ENCODE measurements at regions not wholly inside any gene's neighbourhood (a gene's known extent, or its start where the extent isn't known, plus 50 kb on each side); places are given as distances from the start of the nearest gene placed in this dataset.

DNA sequence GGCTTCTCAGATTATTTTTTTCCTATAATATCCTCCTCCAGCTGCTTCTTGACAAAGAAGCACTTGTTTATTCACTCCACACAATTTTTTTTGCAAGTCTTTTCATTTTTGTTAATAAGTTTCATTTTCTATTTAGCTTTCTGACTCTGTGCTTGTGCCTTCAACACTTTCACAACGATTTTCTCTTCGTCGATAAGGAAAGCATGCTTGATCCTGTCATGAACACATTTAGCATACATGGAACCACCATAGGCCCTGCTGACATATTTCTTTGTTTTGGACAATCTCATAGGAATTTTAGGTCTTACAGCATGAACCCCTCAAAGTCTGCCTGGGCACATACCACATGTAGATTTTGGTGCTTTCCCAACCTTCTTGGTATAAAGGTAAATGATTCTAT, 346.0 kb downstream of the KCNRG start:
- H3K27ac ChIP-seq (ENCODE audit: extremely low read depth, low read depth, low read length), result no peak overlapping the region
- ChIA-PET CTCF (interaction anchor here (1.0 to 1.1 kb wide), 2 partner anchors 50 to 87 kb away, joined by 3 read pairs; no protein-coding TSS in a partner anchor), POLR2A (no interaction called here)
- H3K36me3 ChIP-seq (ENCODE audit: control insufficient read depth in 2 of 2, insufficient read depth in 1 of 2, low read length in 2 of 2), result no peaks in the 10 kb centered on the region
- no peaks in the 10 kb centered on the region for H3K9me3 ChIP-seq (ENCODE audit: control insufficient read depth, insufficient read depth, low read depth, low read length)
- TF ChIP-seq, protein P1, sequence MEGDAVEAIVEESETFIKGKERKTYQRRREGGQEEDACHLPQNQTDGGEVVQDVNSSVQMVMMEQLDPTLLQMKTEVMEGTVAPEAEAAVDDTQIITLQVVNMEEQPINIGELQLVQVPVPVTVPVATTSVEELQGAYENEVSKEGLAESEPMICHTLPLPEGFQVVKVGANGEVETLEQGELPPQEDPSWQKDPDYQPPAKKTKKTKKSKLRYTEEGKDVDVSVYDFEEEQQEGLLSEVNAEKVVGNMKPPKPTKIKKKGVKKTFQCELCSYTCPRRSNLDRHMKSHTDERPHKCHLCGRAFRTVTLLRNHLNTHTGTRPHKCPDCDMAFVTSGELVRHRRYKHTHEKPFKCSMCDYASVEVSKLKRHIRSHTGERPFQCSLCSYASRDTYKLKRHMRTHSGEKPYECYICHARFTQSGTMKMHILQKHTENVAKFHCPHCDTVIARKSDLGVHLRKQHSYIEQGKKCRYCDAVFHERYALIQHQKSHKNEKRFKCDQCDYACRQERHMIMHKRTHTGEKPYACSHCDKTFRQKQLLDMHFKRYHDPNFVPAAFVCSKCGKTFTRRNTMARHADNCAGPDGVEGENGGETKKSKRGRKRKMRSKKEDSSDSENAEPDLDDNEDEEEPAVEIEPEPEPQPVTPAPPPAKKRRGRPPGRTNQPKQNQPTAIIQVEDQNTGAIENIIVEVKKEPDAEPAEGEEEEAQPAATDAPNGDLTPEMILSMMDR (tag by site-specific recombination; IDR thresholded peaks at IDR 0.05), result no peak
- TF ChIP-seq ZNF211 (tag by site-specific recombination; IDR thresholded peaks at IDR 0.05; ENCODE audit: low read depth), result no peak
- TF ChIP-seq GFI1B (tag by site-specific recombination; IDR thresholded peaks at IDR 0.05), result no peak
- TF ChIP-seq ZNF366 (tag by site-specific recombination; conservative IDR thresholded peaks at IDR 0.05), result no peak
- no peak for TF ChIP-seq PRDM1 (tag by site-specific recombination; IDR thresholded peaks at IDR 0.05)
- TF ChIP-seq ZNF433 (tag by site-specific recombination; IDR thresholded peaks at IDR 0.05; ENCODE audit: low read depth), result no peak
- peaks cover 10% of the 10 kb centered on the region for H3K4me1 ChIP-seq (ENCODE audit: control insufficient read depth, insufficient read depth, low read length)
- H3K4me3 ChIP-seq (ENCODE audit: low read depth, low read length), result no peak overlapping the region

DNA sequence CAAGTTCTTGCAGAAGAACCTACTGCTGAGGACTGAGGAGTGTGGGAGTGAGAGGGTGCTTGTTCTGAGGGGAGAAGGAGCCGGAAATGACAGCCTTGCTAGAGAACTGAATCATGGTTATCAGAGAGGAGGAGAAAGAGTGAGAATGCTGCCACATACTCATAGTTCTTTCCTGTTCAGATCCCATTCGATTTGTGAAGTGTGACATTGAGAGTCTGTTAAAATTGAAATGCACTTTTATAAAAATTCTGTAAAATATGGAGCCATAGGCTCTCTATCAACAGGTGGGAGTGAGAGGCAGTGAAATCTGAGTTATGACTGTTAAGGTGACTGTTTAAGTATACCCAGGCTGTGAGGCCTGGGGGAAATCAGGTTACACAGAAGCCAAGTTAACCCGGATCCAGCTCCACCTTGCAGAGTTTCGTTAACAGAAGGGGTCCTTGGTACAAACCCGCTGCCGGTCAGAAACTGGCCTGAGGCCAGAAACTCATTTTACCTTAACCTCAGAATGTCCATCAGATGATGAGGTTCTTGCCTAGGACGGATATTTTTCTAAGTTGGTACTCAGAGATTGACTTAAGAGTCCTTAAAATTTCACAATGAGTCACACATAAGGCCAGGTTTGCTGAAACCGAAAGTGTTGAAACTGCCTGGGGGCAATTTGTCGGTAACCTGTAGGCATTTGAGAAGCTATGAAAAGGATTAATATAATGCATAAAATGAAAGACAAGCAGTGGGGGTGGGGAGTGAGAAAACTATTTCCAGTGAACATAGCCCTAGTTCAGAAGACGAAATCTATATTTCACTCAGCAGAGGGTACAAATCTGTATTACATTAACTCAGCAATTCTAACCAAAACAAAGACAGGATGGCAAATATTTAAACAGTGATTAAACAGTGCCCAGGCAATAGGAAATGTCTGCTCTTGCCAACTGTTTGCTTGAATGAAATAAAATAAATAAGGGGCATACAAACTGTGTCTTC, 350.5 kb downstream of the KCNRG start:
- CTCF ChIA-PET, result interaction anchor here (0.7 kb wide), 1 partner anchor 212 kb away, joined by 3 read pairs; no protein-coding TSS in a partner anchor
- Histone ChIP-seq H3K4me3 (ENCODE audit: low read depth, low read length) (no peak overlapping the region; the same call in 1 of the 2 replicates), H3K27ac (ENCODE audit: extremely low read depth, low read depth, low read length) (no peak overlapping the region; the same call in 1 of the 2 replicates)
- TF ChIP-seq, protein P2, sequence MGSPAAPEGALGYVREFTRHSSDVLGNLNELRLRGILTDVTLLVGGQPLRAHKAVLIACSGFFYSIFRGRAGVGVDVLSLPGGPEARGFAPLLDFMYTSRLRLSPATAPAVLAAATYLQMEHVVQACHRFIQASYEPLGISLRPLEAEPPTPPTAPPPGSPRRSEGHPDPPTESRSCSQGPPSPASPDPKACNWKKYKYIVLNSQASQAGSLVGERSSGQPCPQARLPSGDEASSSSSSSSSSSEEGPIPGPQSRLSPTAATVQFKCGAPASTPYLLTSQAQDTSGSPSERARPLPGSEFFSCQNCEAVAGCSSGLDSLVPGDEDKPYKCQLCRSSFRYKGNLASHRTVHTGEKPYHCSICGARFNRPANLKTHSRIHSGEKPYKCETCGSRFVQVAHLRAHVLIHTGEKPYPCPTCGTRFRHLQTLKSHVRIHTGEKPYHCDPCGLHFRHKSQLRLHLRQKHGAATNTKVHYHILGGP (tag by site-specific recombination; IDR thresholded peaks at IDR 0.05), result no peak
- TF ChIP-seq ZNF521 (tag by site-specific recombination; IDR thresholded peaks at IDR 0.05), result no peak
- TF ChIP-seq ZNF132 (tag by site-specific recombination; IDR thresholded peaks at IDR 0.05; ENCODE audit: borderline replicate concordance), result no peak
- no peak for TF ChIP-seq ZNF843 (tag by site-specific recombination; IDR thresholded peaks at IDR 0.05)
- TF ChIP-seq, protein P3, sequence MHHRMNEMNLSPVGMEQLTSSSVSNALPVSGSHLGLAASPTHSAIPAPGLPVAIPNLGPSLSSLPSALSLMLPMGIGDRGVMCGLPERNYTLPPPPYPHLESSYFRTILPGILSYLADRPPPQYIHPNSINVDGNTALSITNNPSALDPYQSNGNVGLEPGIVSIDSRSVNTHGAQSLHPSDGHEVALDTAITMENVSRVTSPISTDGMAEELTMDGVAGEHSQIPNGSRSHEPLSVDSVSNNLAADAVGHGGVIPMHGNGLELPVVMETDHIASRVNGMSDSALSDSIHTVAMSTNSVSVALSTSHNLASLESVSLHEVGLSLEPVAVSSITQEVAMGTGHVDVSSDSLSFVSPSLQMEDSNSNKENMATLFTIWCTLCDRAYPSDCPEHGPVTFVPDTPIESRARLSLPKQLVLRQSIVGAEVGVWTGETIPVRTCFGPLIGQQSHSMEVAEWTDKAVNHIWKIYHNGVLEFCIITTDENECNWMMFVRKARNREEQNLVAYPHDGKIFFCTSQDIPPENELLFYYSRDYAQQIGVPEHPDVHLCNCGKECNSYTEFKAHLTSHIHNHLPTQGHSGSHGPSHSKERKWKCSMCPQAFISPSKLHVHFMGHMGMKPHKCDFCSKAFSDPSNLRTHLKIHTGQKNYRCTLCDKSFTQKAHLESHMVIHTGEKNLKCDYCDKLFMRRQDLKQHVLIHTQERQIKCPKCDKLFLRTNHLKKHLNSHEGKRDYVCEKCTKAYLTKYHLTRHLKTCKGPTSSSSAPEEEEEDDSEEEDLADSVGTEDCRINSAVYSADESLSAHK (tag by site-specific recombination; IDR thresholded peaks at IDR 0.05), result no peak
- TF ChIP-seq ZFHX2 (tag by site-specific recombination; conservative IDR thresholded peaks at IDR 0.05), result peak; percentile 26; the same call in 1 of the 2 replicates
- no peak for TF ChIP-seq ZNF585B (tag by site-specific recombination; IDR thresholded peaks at IDR 0.05)
- TF ChIP-seq ZNF600 (tag by site-specific recombination; IDR thresholded peaks at IDR 0.05), result no peak
- no peak for TF ChIP-seq ZNF624 (tag by site-specific recombination; IDR thresholded peaks at IDR 0.05)
- TF ChIP-seq, protein P4, sequence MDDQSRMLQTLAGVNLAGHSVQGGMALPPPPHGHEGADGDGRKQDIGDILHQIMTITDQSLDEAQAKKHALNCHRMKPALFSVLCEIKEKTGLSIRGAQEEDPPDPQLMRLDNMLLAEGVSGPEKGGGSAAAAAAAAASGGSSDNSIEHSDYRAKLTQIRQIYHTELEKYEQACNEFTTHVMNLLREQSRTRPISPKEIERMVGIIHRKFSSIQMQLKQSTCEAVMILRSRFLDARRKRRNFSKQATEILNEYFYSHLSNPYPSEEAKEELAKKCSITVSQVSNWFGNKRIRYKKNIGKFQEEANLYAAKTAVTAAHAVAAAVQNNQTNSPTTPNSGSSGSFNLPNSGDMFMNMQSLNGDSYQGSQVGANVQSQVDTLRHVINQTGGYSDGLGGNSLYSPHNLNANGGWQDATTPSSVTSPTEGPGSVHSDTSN (CRISPR knock-in tag; IDR thresholded peaks at IDR 0.05), result no peak
- TF ChIP-seq, protein P5, sequence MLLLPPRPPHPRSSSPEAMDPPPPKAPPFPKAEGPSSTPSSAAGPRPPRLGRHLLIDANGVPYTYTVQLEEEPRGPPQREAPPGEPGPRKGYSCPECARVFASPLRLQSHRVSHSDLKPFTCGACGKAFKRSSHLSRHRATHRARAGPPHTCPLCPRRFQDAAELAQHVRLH (tag by site-specific recombination; IDR thresholded peaks at IDR 0.05), result no peak
- no peak for TF ChIP-seq ZNF664 (tag by site-specific recombination; IDR thresholded peaks at IDR 0.05)
- TF ChIP-seq MZF1 (tag by site-specific recombination; IDR thresholded peaks at IDR 0.05; ENCODE audit: borderline replicate concordance), result no peak
- TF ChIP-seq ZNF837 (tag by site-specific recombination; IDR thresholded peaks at IDR 0.05), result no peak
- TF ChIP-seq, protein P6, sequence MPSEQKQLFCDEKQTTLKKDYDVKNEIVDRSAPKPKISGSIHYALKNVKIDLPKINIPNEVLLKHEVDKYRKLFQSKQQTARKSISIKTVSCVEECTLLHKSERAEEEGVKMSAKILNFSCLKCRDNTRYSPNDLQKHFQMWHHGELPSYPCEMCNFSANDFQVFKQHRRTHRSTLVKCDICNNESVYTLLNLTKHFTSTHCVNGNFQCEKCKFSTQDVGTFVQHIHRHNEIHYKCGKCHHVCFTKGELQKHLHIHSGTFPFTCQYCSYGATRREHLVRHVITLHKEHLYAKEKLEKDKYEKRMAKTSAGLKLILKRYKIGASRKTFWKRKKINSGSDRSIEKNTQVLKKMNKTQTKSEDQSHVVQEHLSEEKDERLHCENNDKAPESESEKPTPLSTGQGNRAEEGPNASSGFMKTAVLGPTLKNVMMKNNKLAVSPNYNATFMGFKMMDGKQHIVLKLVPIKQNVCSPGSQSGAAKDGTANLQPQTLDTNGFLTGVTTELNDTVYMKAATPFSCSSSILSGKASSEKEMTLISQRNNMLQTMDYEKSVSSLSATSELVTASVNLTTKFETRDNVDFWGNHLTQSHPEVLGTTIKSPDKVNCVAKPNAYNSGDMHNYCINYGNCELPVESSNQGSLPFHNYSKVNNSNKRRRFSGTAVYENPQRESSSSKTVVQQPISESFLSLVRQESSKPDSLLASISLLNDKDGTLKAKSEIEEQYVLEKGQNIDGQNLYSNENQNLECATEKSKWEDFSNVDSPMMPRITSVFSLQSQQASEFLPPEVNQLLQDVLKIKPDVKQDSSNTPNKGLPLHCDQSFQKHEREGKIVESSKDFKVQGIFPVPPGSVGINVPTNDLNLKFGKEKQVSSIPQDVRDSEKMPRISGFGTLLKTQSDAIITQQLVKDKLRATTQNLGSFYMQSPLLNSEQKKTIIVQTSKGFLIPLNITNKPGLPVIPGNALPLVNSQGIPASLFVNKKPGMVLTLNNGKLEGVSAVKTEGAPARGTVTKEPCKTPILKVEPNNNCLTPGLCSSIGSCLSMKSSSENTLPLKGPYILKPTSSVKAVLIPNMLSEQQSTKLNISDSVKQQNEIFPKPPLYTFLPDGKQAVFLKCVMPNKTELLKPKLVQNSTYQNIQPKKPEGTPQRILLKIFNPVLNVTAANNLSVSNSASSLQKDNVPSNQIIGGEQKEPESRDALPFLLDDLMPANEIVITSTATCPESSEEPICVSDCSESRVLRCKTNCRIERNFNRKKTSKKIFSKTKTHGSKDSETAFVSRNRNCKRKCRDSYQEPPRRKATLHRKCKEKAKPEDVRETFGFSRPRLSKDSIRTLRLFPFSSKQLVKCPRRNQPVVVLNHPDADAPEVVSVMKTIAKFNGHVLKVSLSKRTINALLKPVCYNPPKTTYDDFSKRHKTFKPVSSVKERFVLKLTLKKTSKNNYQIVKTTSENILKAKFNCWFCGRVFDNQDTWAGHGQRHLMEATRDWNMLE (tag by site-specific recombination; conservative IDR thresholded peaks at IDR 0.05; ENCODE audit: low read depth), result no peak

More for the DNA sequence above, 350.5 kb downstream of the KCNRG start:
- Histone ChIP-seq H3K36me3 (ENCODE audit: control insufficient read depth in 2 of 2, insufficient read depth in 1 of 2, low read length in 2 of 2) (no peaks in the 10 kb centered on the region), H3K4me1 (ENCODE audit: control insufficient read depth, insufficient read depth, low read length) (peaks cover 8% of the 10 kb centered on the region; the same call in 1 of the 2 replicates), H3K9me3 (ENCODE audit: control insufficient read depth, insufficient read depth, low read depth, low read length) (no peaks in the 10 kb centered on the region)
- POLR2A ChIA-PET, result interaction anchor here (0.9 kb wide), 1 partner anchor 8 kb away, joined by 3 read pairs; no protein-coding TSS in a partner anchor

Data from HEK293 (cell line).